HCT116 (cell line): ENCODE measurements at regions not wholly inside any gene's neighbourhood (a gene's known extent, or its start where the extent isn't known, plus 50 kb on each side); places are given as distances from the start of the nearest gene placed in this dataset.
A peak's percentile ranks its signal among the peaks of the same experiment; 100 is the strongest.

ENCODE experiments used
- ATAC-seq: fragments of 200-7000 bp; cut with Tn5 transposase; 2 replicates; pipeline ENCODE4 v1.9.1; 2020; ENCODE audit warnings: mild to moderate bottlenecking, moderate library complexity
- BruUV-seq: library from RNA; stranded (reverse); fragments of 400-500 nt; replicated peaks from 2 replicates; lab custom pipeline; 2021; lab: Mats Ljungman, UMichigan
- CTCF ChIA-PET: fragments of 300-600 bp; sonication (Branson Sonifier 250); formaldehyde crosslinking; loops from one replicate; lab custom pipeline; 2021; ENCODE audit warnings: antibody characterized with exemption; lab: Charles Lee
- POLR2A ChIA-PET: fragments of 300-600, 350-600 bp; sonication (Branson Sonifier 250); formaldehyde crosslinking; loops from one replicate; lab custom pipeline; 2021; ENCODE audit warnings: antibody characterized with exemption; lab: Charles Lee
- RAD21 ChIA-PET, 2 experiments: fragments of 300-600 bp; sonication (Branson Sonifier 250); formaldehyde crosslinking; loops; one replicate each; lab custom pipeline; 2023; ENCODE audit warnings: low total read pairs in 2 of 2; ENCODE audit not compliant: uncharacterized antibody in 2 of 2, unreplicated experiment in 2 of 2, low non-redundant PET in 1 of 2; lab: Charles Lee
- DNase-seq: peaks from one replicate; pipeline ENCODE4 v3.0.0-alpha.2; 2010; ENCODE audit warnings: low read depth, low spot score
- H2AFZ ChIP-seq: fragments of 200-600 bp; shearing (Covaris generic), sonication (generic); 2 replicates; pipeline ENCODE4 v1.6.1; 2017; ENCODE audit warnings: low read depth, mixed run types, mixed read lengths, antibody characterized with exemption, low read length; ENCODE audit not compliant: poor library complexity, severe bottlenecking
- H3K27ac ChIP-seq: 2 replicates; pipeline ENCODE4 v1.5.1; 2012; ENCODE audit warnings: low read depth, low read length
- H3K27me3 ChIP-seq: fragments of 200-600 bp; sonication (generic); 2 replicates; pipeline ENCODE4 v1.6.1; 2016; ENCODE audit warnings: mixed run types, low read length, mixed read lengths; ENCODE audit not compliant: insufficient read depth
- H3K36me3 ChIP-seq, 2 experiments: fragments of 200-500 bp in 1 of 2; fragments of 200-600 bp in 1 of 2; sonication (Bioruptor generic) in 1 of 2; sonication (generic) in 1 of 2; 2 replicates each; pipeline versions ENCODE4 v1.5.1 to v1.6.1; 2014 to 2016; ENCODE audit warnings: low read length in 2 of 2, inconsistent platforms in 1 of 2, mixed read lengths in 1 of 2, mixed run types in 1 of 2; ENCODE audit not compliant: insufficient read depth in 2 of 2, control insufficient read depth in 1 of 2
- H3K4me1 ChIP-seq, 2 experiments: fragments of 200-600 bp in 1 of 2; sonication (generic) in 1 of 2; 2 replicates each; pipeline versions ENCODE4 v1.5.1 to v1.6.1; 2012 to 2017; ENCODE audit warnings: low read length in 2 of 2, inconsistent platforms in 1 of 2, mild to moderate bottlenecking in 1 of 2, mixed read lengths in 1 of 2, mixed run types in 1 of 2, moderate library complexity in 1 of 2; ENCODE audit not compliant: insufficient read depth in 2 of 2, control insufficient read depth in 1 of 2
- H3K4me2 ChIP-seq: fragments of 200-600 bp; sonication (generic); 2 replicates; pipeline ENCODE4 v1.6.1; 2017; ENCODE audit warnings: mixed run types, low read length, mixed read lengths
- H3K4me3 ChIP-seq, 2 experiments: fragments of 200-600 bp in 1 of 2; sonication (generic) in 1 of 2; replicated peaks in 1 of 2; 2 replicates each; pipeline ENCODE4 v1.5.1; 2011 to 2016; ENCODE audit warnings: low read length in 2 of 2, control low read depth in 1 of 2, low read depth in 1 of 2, mild to moderate bottlenecking in 1 of 2, mixed read lengths in 1 of 2, mixed run types in 1 of 2
- H3K79me2 ChIP-seq: fragments of 200-600 bp; sonication (generic); 2 replicates; pipeline ENCODE4 v1.6.1; 2017; ENCODE audit warnings: mild to moderate bottlenecking, mixed run types, low read length, moderate library complexity, mixed read lengths; ENCODE audit not compliant: insufficient read depth
- H3K9ac ChIP-seq: fragments of 200-600 bp; sonication (generic); 2 replicates; pipeline ENCODE4 v1.6.1; 2016; ENCODE audit warnings: low read length, mixed read lengths
- H3K9me2 ChIP-seq: fragments of 200-600 bp; sonication (generic), shearing (Covaris generic); 2 replicates; pipeline ENCODE4 v1.6.1; 2017; ENCODE audit warnings: mixed run types, mild to moderate bottlenecking, moderate library complexity; ENCODE audit not compliant: insufficient read depth
- H3K9me3 ChIP-seq, 2 experiments: fragments of 200-500 bp in 1 of 2; fragments of 200-600 bp in 1 of 2; sonication (Bioruptor generic) in 1 of 2; sonication (generic) in 1 of 2; 2 replicates each; pipeline ENCODE4 v1.6.1; 2014 to 2017; ENCODE audit warnings: low read length in 2 of 2, mixed read lengths in 2 of 2, inconsistent platforms in 1 of 2, low read depth in 1 of 2, mild to moderate bottlenecking in 1 of 2, mixed run types in 1 of 2, moderate library complexity in 1 of 2; ENCODE audit not compliant: control insufficient read depth in 1 of 2, insufficient read depth in 1 of 2
- H4K20me1 ChIP-seq: fragments of 200-600 bp; sonication (generic), shearing (Covaris generic); 2 replicates; pipeline ENCODE4 v1.6.1; 2017; ENCODE audit warnings: mixed run types, mild to moderate bottlenecking, moderate library complexity; ENCODE audit not compliant: insufficient read depth
- CEBPB ChIP-seq: IDR thresholded peaks from 2 replicates; pipeline ENCODE4 v1.6.1; 2012; ENCODE audit warnings: low read depth
- CTCF ChIP-seq, 3 experiments: fragments of 200-600 bp in 1 of 3; sonication (generic) in 1 of 3; IDR thresholded peaks in 2 of 3; conservative IDR thresholded peaks in 1 of 3; 2 replicates each; pipeline ENCODE4 v1.5.1; 2012 to 2017; ENCODE audit warnings: low read depth in 2 of 3, low read length in 2 of 3, antibody characterized with exemption in 1 of 3, borderline replicate concordance in 1 of 3, control low read depth in 1 of 3, mild to moderate bottlenecking in 1 of 3, mixed read lengths in 1 of 3, mixed run types in 1 of 3, moderate library complexity in 1 of 3; ENCODE audit not compliant: insufficient read depth in 1 of 3
- ELF1 ChIP-seq: IDR thresholded peaks from 2 replicates; pipeline ENCODE4 v1.6.1; 2012; ENCODE audit warnings: low read depth, borderline replicate concordance
- EZH2 ChIP-seq: fragments of 200-600 bp; sonication (generic); IDR thresholded peaks from 2 replicates; pipeline ENCODE4 v1.6.1; 2017; ENCODE audit warnings: antibody characterized with exemption, mixed run types
- POLR2A ChIP-seq: IDR thresholded peaks from 2 replicates; pipeline ENCODE4 v1.7.0; 2011; ENCODE audit warnings: borderline replicate concordance; ENCODE audit not compliant: insufficient read depth, insufficient read length; ENCODE audit errors: extremely low read depth
- POLR2AphosphoS5 ChIP-seq: IDR thresholded peaks from 2 replicates; pipeline ENCODE4 v1.6.1; 2011; ENCODE audit warnings: mild to moderate bottlenecking, low read depth, low read length, moderate library complexity
- RAD21 ChIP-seq: IDR thresholded peaks from 2 replicates; pipeline ENCODE4 v1.6.1; 2012; ENCODE audit warnings: low read depth, mild to moderate bottlenecking
- SIN3A ChIP-seq: IDR thresholded peaks from 2 replicates; pipeline ENCODE4 v1.6.1; 2012; ENCODE audit warnings: low read depth
- SRF ChIP-seq: IDR thresholded peaks from 2 replicates; pipeline ENCODE4 v1.6.1; 2012; ENCODE audit warnings: low read depth
- TCF7L2 ChIP-seq: IDR thresholded peaks from 2 replicates; pipeline ENCODE4 v1.7.0; 2011; ENCODE audit warnings: borderline replicate concordance, inconsistent platforms; ENCODE audit not compliant: insufficient read depth, insufficient read length; ENCODE audit errors: extremely low read depth
- intact Hi-C: fragments of 100-400 bp; cut with micrococcal nuclease; formaldehyde crosslinking; loops from 2 replicates; pipeline ENCODE4 v1.10.0; 2022

GRCh38 chr10:58892031-58892531 lies 284.4 kb upstream of the PHYHIPL start:
- H2AFZ ChIP-seq, result no peak overlapping the region
- no peaks in the 10 kb centered on the region for H4K20me1 ChIP-seq
- H3K9me2 ChIP-seq, result no peaks in the 10 kb centered on the region
- TF ChIP-seq POLR2A (no peak), CEBPB (no peak), CTCF (IDR thresholded peaks at IDR 0.05 in 2 of 3, conservative IDR thresholded peaks at IDR 0.05 in 1 of 3; ENCODE audit: borderline replicate concordance in 1 of 3, insufficient read depth in 1 of 3, low read depth in 2 of 3, low read length in 2 of 3) (no peak), TCF7L2 (no peak), POLR2AphosphoS5 (no peak), SRF (no peak), SIN3A (no peak), EZH2 (no peak), ELF1 (no peak)
- RAD21 ChIA-PET, result no interaction called here
- no peak overlapping the region for H3K4me2 ChIP-seq
- intact Hi-C loops, result no loop called here
- no peak for DNase-seq
- H3K9me3 ChIP-seq, result no peaks in the 10 kb centered on the region
- peaks cover 0 to 9% of the 10 kb centered on the region in 2 experiments; a peak in 2 of 4 replicates for H3K4me1 ChIP-seq
- H3K4me3 ChIP-seq, result no peak overlapping the region
- CTCF ChIA-PET, result no interaction called here
- no TSS peak for BruUV-seq
- ATAC-seq, result no peak
- H3K36me3 ChIP-seq, result no peaks in the 10 kb centered on the region
- H3K79me2 ChIP-seq, result no peaks in the 10 kb centered on the region
- H3K27me3 ChIP-seq, result no peaks in the 10 kb centered on the region
- POLR2A ChIA-PET, result no interaction called here
- no peak overlapping the region for H3K27ac ChIP-seq
- no peak overlapping the region for H3K9ac ChIP-seq

- ATAC-seq, result peak; percentile 54
- intact Hi-C loops, result no loop called here
- Histone ChIP-seq H3K9me2 (no peaks in the 10 kb centered on the region), H3K79me2 (no peaks in the 10 kb centered on the region), H3K27ac (no peak overlapping the region), H3K36me3 (no peaks in the 10 kb centered on the region), H3K4me3 (no peak overlapping the region), H4K20me1 (no peaks in the 10 kb centered on the region), H3K4me2 (peak overlapping the region; percentile 8; the same call in 1 of the 2 replicates), H3K4me1 (peaks cover 0 to 6% of the 10 kb centered on the region in 2 experiments; a peak in 2 of 4 replicates), H3K9ac (no peak overlapping the region), H3K27me3 (no peaks in the 10 kb centered on the region), H2AFZ (no peak overlapping the region), H3K9me3 (no peaks in the 10 kb centered on the region)
- ChIA-PET POLR2A (no interaction called here), CTCF (no interaction called here), RAD21 (no interaction called here)
- peak; percentile 30; the same call in 1 of the 2 replicates for TF ChIP-seq RAD21
- TF ChIP-seq TCF7L2, result no peak
- DNase-seq, result no peak
- no TSS peak for BruUV-seq
Observed at GRCh38 chr10:58894929-58895328, 281.5 kb upstream of the PHYHIPL start.
